Esophagus squamous epithelium (tissue), 5 donors: ENCODE measurements at regions not wholly inside any gene's neighbourhood (a gene's known extent, or its start where the extent isn't known, plus 50 kb on each side); places are given as distances from the start of the nearest gene placed in this dataset.

Experiments
- DNase-seq: peaks from one replicate; lab custom pipeline; 2025; lab: John Stamatoyannopoulos, UW
- H3K27ac ChIP-seq, 4 donors: fragments of 200-600 bp; sonication (generic); one replicate each; pipeline ENCODE4 v1.5.1; 2016 to 2019; ENCODE audit warnings: mild to moderate bottlenecking in 1 of 4
- H3K27me3 ChIP-seq, 4 donors: fragments of 200-600 bp; sonication (generic); 1 replicate in 3 of 4; 2 replicates in 1 of 4; pipeline versions ENCODE4 v1.5.1 to v1.6.0; 2017 to 2021; ENCODE audit warnings: antibody characterized with exemption in 1 of 4
- H3K36me3 ChIP-seq, 3 donors: fragments of 200-600 bp; sonication (generic); one replicate each; pipeline ENCODE4 v1.5.1; 2016 to 2019
- H3K4me1 ChIP-seq, 3 donors: fragments of 200-600 bp; sonication (generic); one replicate each; pipeline ENCODE4 v1.5.1; 2017 to 2019
- H3K4me3 ChIP-seq, 4 donors: fragments of 200-600 bp; sonication (generic); 1 replicate in 3 of 4; 2 replicates in 1 of 4; pipeline ENCODE4 v1.5.1; 2016 to 2019; ENCODE audit warnings: mild to moderate bottlenecking in 2 of 4, moderate library complexity in 1 of 4
- H3K9me3 ChIP-seq, 3 donors: fragments of 200-600 bp; sonication (generic); one replicate each; pipeline ENCODE4 v1.5.1; 2016 to 2019
- CTCF ChIP-seq, 6 experiments: fragments of 450-650 bp in 4 of 6; fragments of 200-600 bp in 2 of 6; sonication (generic) in 2 of 6; IDR thresholded peaks; one replicate each; pipeline ENCODE4 v1.5.1; 2016 to 2019; ENCODE audit warnings: antibody characterized with exemption in 6 of 6, mild to moderate bottlenecking in 4 of 6, moderate library complexity in 4 of 6
- POLR2A ChIP-seq, 4 donors: fragments of 450-650 bp; IDR thresholded peaks; one replicate each; pipeline ENCODE4 v1.6.1; 2017; ENCODE audit warnings: antibody characterized with exemption in 4 of 4, mild to moderate bottlenecking in 4 of 4, moderate library complexity in 3 of 4
- WGBS, 2 donors: methylation state at CpG; one replicate each; pipeline ENCODE4 v1.1.5; 2018; 5-methylcytosine and 5-hydroxymethylcytosine counted together
- intact Hi-C: fragments of 100-400 bp; cut with DNase I; formaldehyde crosslinking; loops from one replicate; pipeline ENCODE4 v1.15.0; 2022
- donor health status: DM: yes; HTN: yes; CAD: no.

GRCh38 chr4:117225471-117225870 is 140.1 kb upstream of the TRAM1L1 start:
- Histone ChIP-seq H3K36me3 (no peaks in the 10 kb centered on the region), H3K9me3 (no peaks in the 10 kb centered on the region), H3K4me3 (no peak overlapping the region), H3K27me3 (no peaks in the 10 kb centered on the region), H3K4me1 (no peaks in the 10 kb centered on the region), H3K27ac (no peak overlapping the region)
- DNase-seq, result no peak
- TF ChIP-seq CTCF (IDR thresholded peaks at IDR 0.05) (no peak), POLR2A (IDR thresholded peaks at IDR 0.05) (no peak)
- 10 to 12% methylated on average over 3 of the region's 3 CpGs for WGBS, 2 donors
- intact Hi-C loops, result no loop called here

GRCh38 chr4:117227925-117228324 is 142.5 kb upstream of the TRAM1L1 start:
- H3K36me3 ChIP-seq, result no peaks in the 10 kb centered on the region
- intact Hi-C loops, result no loop called here
- TF ChIP-seq POLR2A (IDR thresholded peaks at IDR 0.05), result no peak
- no peak for TF ChIP-seq CTCF (IDR thresholded peaks at IDR 0.05)
- no peak overlapping the region for H3K4me3 ChIP-seq
- no peaks in the 10 kb centered on the region for H3K27me3 ChIP-seq
- no peak for DNase-seq
- 17 to 61% methylated on average over 1 of the region's 1 CpG for WGBS, 2 donors
- no peaks in the 10 kb centered on the region for H3K4me1 ChIP-seq
- H3K27ac ChIP-seq, result no peak overlapping the region
- no peaks in the 10 kb centered on the region for H3K9me3 ChIP-seq

- H3K4me1 ChIP-seq, result no peaks in the 10 kb centered on the region
- no peak overlapping the region for H3K4me3 ChIP-seq
- H3K27me3 ChIP-seq, result no peaks in the 10 kb centered on the region
- H3K9me3 ChIP-seq, result no peaks in the 10 kb centered on the region
- no peak for TF ChIP-seq CTCF (IDR thresholded peaks at IDR 0.05)
- no peak overlapping the region for H3K27ac ChIP-seq
- 88% methylated on average over 2 of the region's 6 CpGs; no CpG with 5 or more reads in 1 of the 2 donors for WGBS, 2 donors
- H3K36me3 ChIP-seq, result no peaks in the 10 kb centered on the region
- intact Hi-C loops, result no loop called here
- no peak for DNase-seq
Observed at GRCh38 chr4:117239434-117239833, 154.1 kb upstream of the TRAM1L1 start.

- 61% methylated on average over 3 of the region's 3 CpGs for WGBS, 2 donors
- Histone ChIP-seq H3K9me3 (no peaks in the 10 kb centered on the region), H3K36me3 (no peaks in the 10 kb centered on the region), H3K4me3 (no peak overlapping the region), H3K27me3 (no peaks in the 10 kb centered on the region), H3K4me1 (no peaks in the 10 kb centered on the region), H3K27ac (no peak overlapping the region)
- TF ChIP-seq POLR2A (IDR thresholded peaks at IDR 0.05) (no peak), CTCF (IDR thresholded peaks at IDR 0.05) (no peak)
- no peak for DNase-seq
- intact Hi-C loops, result no loop called here
Observed at GRCh38 chr4:117249333-117249732, 164.0 kb upstream of the TRAM1L1 start.

- Histone ChIP-seq H3K36me3 (no peaks in the 10 kb centered on the region), H3K27ac (no peak overlapping the region), H3K4me1 (no peaks in the 10 kb centered on the region), H3K9me3 (no peaks in the 10 kb centered on the region), H3K27me3 (no peaks in the 10 kb centered on the region), H3K4me3 (no peak overlapping the region)
- no peak for TF ChIP-seq POLR2A (IDR thresholded peaks at IDR 0.05)
- TF ChIP-seq CTCF (IDR thresholded peaks at IDR 0.05), result no peak
- 96 to 97% methylated on average over 3 of the region's 3 CpGs for WGBS, 2 donors
- DNase-seq, result no peak
- intact Hi-C loops, result no loop called here
Observed at GRCh38 chr4:117264072-117264471, 178.7 kb upstream of the TRAM1L1 start.
